GM19395 (cell line): ENCODE measurements at regions not wholly inside any gene's neighbourhood (a gene's known extent, or its start where the extent isn't known, plus 50 kb on each side); places are given as distances from the start of the nearest gene placed in this dataset.
"Not testable (repeated sequence)": the region's sequence is repeated elsewhere in the genome, so short reads cannot be mapped to it uniquely, and the experiment has no call there.

Experiments used
- ATAC-seq: cut with Tn5 transposase; IDR thresholded peaks from one replicate; pipeline ENCODE4 v1.9.1; 2021; ENCODE audit warnings: mild to moderate bottlenecking, moderate library complexity; ENCODE audit not compliant: unreplicated experiment

GRCh38 chr5:29150840-29151239 lies 2042.6 kb upstream of the CDH6 start:
- ATAC-seq: no peak

- ATAC-seq: no peak
These were observed 2044.9 kb upstream of the CDH6 start for GRCh38 chr5:29148581-29148980.

- ATAC-seq: no peak
These were observed 2045.4 kb upstream of the CDH6 start for GRCh38 chr5:29148073-29148472.

GRCh38 chr5:29143266-29143665 lies 2050.2 kb upstream of the CDH6 start:
- no peak for ATAC-seq

GRCh38 chr5:29134418-29134817 lies 2059.1 kb upstream of the CDH6 start:
- no peak for ATAC-seq

GRCh38 chr5:29131285-29131684 lies 2062.2 kb upstream of the CDH6 start:
- no peak for ATAC-seq

GRCh38 chr5:29130786-29131185 lies 2062.7 kb upstream of the CDH6 start:
- no peak for ATAC-seq

- ATAC-seq: not testable (repeated sequence)
These were observed 2065.8 kb upstream of the CDH6 start for GRCh38 chr5:29127524-29128156.

GRCh38 chr5:29126462-29126861 lies 2067.0 kb upstream of the CDH6 start:
- not testable (repeated sequence) for ATAC-seq

- ATAC-seq: no peak
These were observed 2071.2 kb upstream of the CDH6 start for GRCh38 chr5:29122306-29122705.

GRCh38 chr5:29114331-29114768 lies 2076.0 kb upstream of the CDH9 start:
- ATAC-seq: no peak

GRCh38 chr5:29113516-29113915 lies 2075.1 kb upstream of the CDH9 start:
- ATAC-seq: no peak

- no peak for ATAC-seq
These were observed 2061.2 kb upstream of the CDH9 start for GRCh38 chr5:29099585-29099984.

- ATAC-seq: no peak
These were observed 2051.3 kb upstream of the CDH9 start for GRCh38 chr5:29089591-29090130.

- ATAC-seq: no peak
These were observed 2046.8 kb upstream of the CDH9 start for GRCh38 chr5:29085142-29085541.

GRCh38 chr5:29079771-29080170 lies 2041.4 kb upstream of the CDH9 start:
- ATAC-seq: no peak

- ATAC-seq: no peak
These were observed 2039.1 kb upstream of the CDH9 start for GRCh38 chr5:29077451-29077850.

GRCh38 chr5:29069104-29069402 lies 2030.7 kb upstream of the CDH9 start:
- ATAC-seq: no peak

GRCh38 chr5:29061381-29061780 lies 2023.0 kb upstream of the CDH9 start:
- ATAC-seq: no peak

- ATAC-seq: no peak
These were observed 2016.3 kb upstream of the CDH9 start for GRCh38 chr5:29054694-29055093.

GRCh38 chr5:29054282-29054681 lies 2015.9 kb upstream of the CDH9 start:
- ATAC-seq: no peak

- ATAC-seq: no peak
These were observed 2013.1 kb upstream of the CDH9 start for GRCh38 chr5:29051509-29051908.

- ATAC-seq: no peak
These were observed 2003.8 kb upstream of the CDH9 start for GRCh38 chr5:29042152-29042551.
